HUES64 (cell line): ENCODE measurements at regions not wholly inside any gene's neighbourhood (a gene's known extent, or its start where the extent isn't known, plus 50 kb on each side); places are given as distances from the start of the nearest gene placed in this dataset.
"Not testable (repeated sequence)": the region's sequence is repeated elsewhere in the genome, so short reads cannot be mapped to it uniquely, and the experiment has no call there.

Experiments
- H3K27ac ChIP-seq: 2 replicates; pipeline ENCODE4 v1.7.0; 2013; ENCODE audit warnings: low read depth, low read length, inconsistent platforms
- H3K27me3 ChIP-seq: 2 replicates; pipeline ENCODE4 v1.6.1; 2013; ENCODE audit warnings: mild to moderate bottlenecking, low read length; ENCODE audit not compliant: insufficient read depth
- H3K36me3 ChIP-seq: 2 replicates; pipeline ENCODE4 v1.6.1; 2013; ENCODE audit warnings: mild to moderate bottlenecking, low read length; ENCODE audit not compliant: insufficient read depth
- H3K4me1 ChIP-seq: 2 replicates; pipeline ENCODE4 v1.6.1; 2013; ENCODE audit warnings: mild to moderate bottlenecking, low read length, moderate library complexity; ENCODE audit not compliant: insufficient read depth
- H3K4me3 ChIP-seq: 2 replicates; pipeline ENCODE4 v1.5.1; 2013; ENCODE audit warnings: mild to moderate bottlenecking, low read length, moderate library complexity
- H3K9ac ChIP-seq: 2 replicates; pipeline ENCODE4 v1.6.1; 2013; ENCODE audit warnings: mild to moderate bottlenecking, low read depth, low read length
- H3K9me3 ChIP-seq: 2 replicates; pipeline ENCODE4 v1.6.1; 2013; ENCODE audit warnings: low read depth, low read length; ENCODE audit not compliant: insufficient read depth
- WGBS: fragments of 150-250, 120-280 bp; methylation state at CpG from one replicate; pipeline ENCODE4 v1.1.7; 2013; ENCODE audit warnings: missing lambda C conversion rate; 5-methylcytosine and 5-hydroxymethylcytosine counted together

GRCh38 chr2:57698392-57698791 is 348.2 kb upstream of the VRK2 start:
- Histone ChIP-seq H3K9me3 (no peaks in the 10 kb centered on the region), H3K9ac (no peak overlapping the region), H3K27ac (no peak overlapping the region), H3K4me1 (peaks cover 44% of the 10 kb centered on the region), H3K4me3 (no peak overlapping the region), H3K36me3 (no peaks in the 10 kb centered on the region), H3K27me3 (no peaks in the 10 kb centered on the region)
- 88% methylated on average over 1 of the region's 1 CpG for WGBS

GRCh38 chr2:57698935-57699449 is 347.6 kb upstream of the VRK2 start:
- no peaks in the 10 kb centered on the region for H3K9me3 ChIP-seq
- H3K27ac ChIP-seq, result no peak overlapping the region
- H3K4me3 ChIP-seq, result no peak overlapping the region
- no peak overlapping the region for H3K9ac ChIP-seq
- H3K36me3 ChIP-seq, result no peaks in the 10 kb centered on the region
- WGBS, result 74% methylated on average over 2 of the region's 2 CpGs
- H3K27me3 ChIP-seq, result no peaks in the 10 kb centered on the region
- peaks cover 38% of the 10 kb centered on the region for H3K4me1 ChIP-seq

GRCh38 chr2:57701391-57701791 is 345.2 kb upstream of the VRK2 start:
- H3K9ac ChIP-seq, result peak overlapping the region; percentile 21; the same call in 1 of the 2 replicates
- H3K36me3 ChIP-seq, result no peaks in the 10 kb centered on the region
- no peaks in the 10 kb centered on the region for H3K27me3 ChIP-seq
- peaks cover 23% of the 10 kb centered on the region for H3K4me1 ChIP-seq
- WGBS, result 48% methylated on average over 5 of the region's 5 CpGs
- H3K9me3 ChIP-seq, result no peaks in the 10 kb centered on the region
- H3K4me3 ChIP-seq, result no peak overlapping the region
- peak overlapping the region; percentile 91 for H3K27ac ChIP-seq

- peaks cover 23% of the 10 kb centered on the region for H3K4me1 ChIP-seq
- no peaks in the 10 kb centered on the region for H3K9me3 ChIP-seq
- WGBS, result 98% methylated on average over 2 of the region's 3 CpGs
- H3K27me3 ChIP-seq, result no peaks in the 10 kb centered on the region
- H3K4me3 ChIP-seq, result no peak overlapping the region
- H3K9ac ChIP-seq, result no peak overlapping the region
- no peaks in the 10 kb centered on the region for H3K36me3 ChIP-seq
- H3K27ac ChIP-seq, result no peak overlapping the region
Observed at GRCh38 chr2:57703407-57703806, 343.2 kb upstream of the VRK2 start.

GRCh38 chr2:57707794-57708193 is 338.8 kb upstream of the VRK2 start:
- H3K27ac ChIP-seq, H3K9me3 ChIP-seq, H3K27me3 ChIP-seq, H3K4me3 ChIP-seq, H3K36me3 ChIP-seq, H3K9ac ChIP-seq: not testable (repeated sequence)
- 94% methylated on average over 6 of the region's 8 CpGs for WGBS
- peaks cover 38% of the 10 kb centered on the region for H3K4me1 ChIP-seq

GRCh38 chr2:57711991-57712390 is 334.6 kb upstream of the VRK2 start:
- Histone ChIP-seq H3K4me1 (peaks cover 38% of the 10 kb centered on the region), H3K36me3 (no peaks in the 10 kb centered on the region), H3K27ac (peak overlapping the region; percentile 7; the same call in 1 of the 2 replicates), H3K4me3 (no peak overlapping the region), H3K9ac (no peak overlapping the region), H3K27me3 (no peaks in the 10 kb centered on the region), H3K9me3 (no peaks in the 10 kb centered on the region)
- 69% methylated on average over 1 of the region's 1 CpG for WGBS

GRCh38 chr2:57720728-57721627 is 325.6 kb upstream of the VRK2 start:
- Histone ChIP-seq H3K4me1 (peaks cover 4% of the 10 kb centered on the region; the same call in 1 of the 2 replicates), H3K4me3 (peak overlapping the region; percentile 19; the same call in 1 of the 2 replicates), H3K27me3 (no peaks in the 10 kb centered on the region), H3K9ac (no peak overlapping the region), H3K9me3 (no peaks in the 10 kb centered on the region), H3K36me3 (no peaks in the 10 kb centered on the region), H3K27ac (no peak overlapping the region)
- 29% methylated on average over 14 of the region's 16 CpGs for WGBS

- Histone ChIP-seq H3K9ac (no peak overlapping the region), H3K27me3 (no peaks in the 10 kb centered on the region), H3K4me3 (no peak overlapping the region), H3K4me1 (no peaks in the 10 kb centered on the region), H3K9me3 (no peaks in the 10 kb centered on the region), H3K27ac (no peak overlapping the region), H3K36me3 (no peaks in the 10 kb centered on the region)
- WGBS, result 95% methylated on average over 5 of the region's 5 CpGs
Observed at GRCh38 chr2:57725337-57725947, 321.2 kb upstream of the VRK2 start.

- Histone ChIP-seq H3K9me3 (no peaks in the 10 kb centered on the region), H3K36me3 (no peaks in the 10 kb centered on the region), H3K4me3 (no peak overlapping the region), H3K27ac (no peak overlapping the region), H3K9ac (no peak overlapping the region), H3K27me3 (no peaks in the 10 kb centered on the region), H3K4me1 (no peaks in the 10 kb centered on the region)
- 86% methylated on average over 2 of the region's 4 CpGs for WGBS
Observed at GRCh38 chr2:57726294-57726693, 320.3 kb upstream of the VRK2 start.

GRCh38 chr2:57728691-57729090 is 317.9 kb upstream of the VRK2 start:
- Histone ChIP-seq H3K9me3 (no peaks in the 10 kb centered on the region), H3K4me1 (no peaks in the 10 kb centered on the region), H3K4me3 (no peak overlapping the region), H3K9ac (no peak overlapping the region), H3K36me3 (no peaks in the 10 kb centered on the region), H3K27ac (no peak overlapping the region), H3K27me3 (no peaks in the 10 kb centered on the region)
- no CpG with 5 or more reads among the region's 1 CpG for WGBS

GRCh38 chr2:57733956-57734355 is 312.6 kb upstream of the VRK2 start:
- no peaks in the 10 kb centered on the region for H3K36me3 ChIP-seq
- no peak overlapping the region for H3K4me3 ChIP-seq
- no peak overlapping the region for H3K27ac ChIP-seq
- H3K27me3 ChIP-seq, result no peaks in the 10 kb centered on the region
- no peak overlapping the region for H3K9ac ChIP-seq
- H3K4me1 ChIP-seq, result no peaks in the 10 kb centered on the region
- no peaks in the 10 kb centered on the region for H3K9me3 ChIP-seq
